Left ventricle myocardium inferior (tissue), 1 donor: ENCODE measurements at regions not wholly inside any gene's neighbourhood (a gene's known extent, or its start where the extent isn't known, plus 50 kb on each side); places are given as distances from the start of the nearest gene placed in this dataset.
A peak's percentile ranks its signal among the peaks of the same experiment; 100 is the strongest.

ENCODE experiments used
- DNase-seq: peaks from one replicate; pipeline ENCODE4 v3.0.0-alpha.2; 2020
- H3K27ac ChIP-seq: fragments of 200-600 bp; replicated peaks from 2 replicates; pipeline ENCODE4 v1.8.0; 2021
- H3K27me3 ChIP-seq: fragments of 200-600 bp; 2 replicates; pipeline ENCODE4 v1.8.0; 2021; ENCODE audit warnings: low read depth
- H3K36me3 ChIP-seq: fragments of 200-600 bp; 2 replicates; pipeline ENCODE4 v1.8.0; 2021
- H3K4me1 ChIP-seq: fragments of 200-600 bp; 2 replicates; pipeline ENCODE4 v1.8.0; 2021
- H3K4me3 ChIP-seq: fragments of 200-600 bp; 2 replicates; pipeline ENCODE4 v1.8.0; 2021; ENCODE audit warnings: mild to moderate bottlenecking, moderate library complexity
- H3K9me3 ChIP-seq: fragments of 200-600 bp; replicated peaks from 2 replicates; pipeline ENCODE4 v1.8.0; 2021
- intact Hi-C: fragments of 100-400 bp; cut with micrococcal nuclease; formaldehyde crosslinking; loops from one replicate; pipeline ENCODE4 v1.11.0; 2022
- TF ChIP-seq, protein P1 (sequence below): fragments of 200-600 bp; IDR thresholded peaks from 2 replicates; pipeline ENCODE4 v1.8.0; 2021; ENCODE audit warnings: antibody characterized with exemption, mild to moderate bottlenecking, borderline replicate concordance
- donor health status: DM: no; HTN: yes; CAD: no; lungs with severe emphysema.

DNA sequence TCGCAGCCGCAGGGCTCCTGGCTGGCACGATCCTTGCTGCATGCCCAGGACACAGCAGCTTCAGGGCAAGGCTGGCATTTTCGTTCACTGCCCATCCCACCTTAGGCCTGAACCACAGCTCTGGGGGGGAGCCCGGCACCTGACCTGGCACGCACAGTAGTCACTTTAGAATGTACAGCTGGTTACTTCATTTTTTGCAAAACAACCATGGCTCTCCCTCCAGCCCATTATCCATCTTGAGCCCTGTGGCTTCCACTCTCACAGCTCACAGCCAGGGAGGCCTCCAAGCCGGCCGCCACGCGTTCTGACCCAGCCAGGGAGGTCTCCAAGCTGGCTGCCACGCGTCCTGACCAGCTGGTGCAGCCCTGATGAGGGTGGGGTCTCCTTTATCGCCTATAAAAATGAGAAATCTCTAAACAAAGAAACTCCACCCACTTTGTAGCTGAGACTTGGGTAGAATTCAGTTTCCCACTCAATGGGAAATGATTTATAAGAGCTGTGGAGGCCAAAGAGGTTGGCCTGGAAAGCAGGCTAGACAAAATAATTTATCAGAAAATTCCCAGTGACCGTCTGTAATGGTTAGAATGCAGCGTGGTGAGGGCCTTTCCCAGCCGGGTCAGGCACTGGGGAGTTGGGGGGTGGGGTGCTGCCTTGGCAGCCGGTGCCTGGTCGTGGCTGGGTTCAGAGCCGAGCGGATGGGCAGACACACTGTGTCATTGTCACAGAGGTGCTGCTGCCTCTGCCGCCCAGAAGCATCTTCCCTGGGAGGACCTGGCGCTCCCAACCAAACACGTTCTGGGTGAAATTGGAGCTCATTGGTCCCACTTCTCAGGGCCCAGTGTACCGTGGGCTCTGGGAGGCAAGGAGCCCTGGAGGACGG, 54.6 kb upstream of the ACTRT2 start:
- H3K27me3 ChIP-seq, result peaks cover 51% of the 10 kb centered on the region
- intact Hi-C loops, result no loop called here
- no peak overlapping the region for H3K4me3 ChIP-seq
- no peaks in the 10 kb centered on the region for H3K36me3 ChIP-seq
- TF ChIP-seq, protein P1, sequence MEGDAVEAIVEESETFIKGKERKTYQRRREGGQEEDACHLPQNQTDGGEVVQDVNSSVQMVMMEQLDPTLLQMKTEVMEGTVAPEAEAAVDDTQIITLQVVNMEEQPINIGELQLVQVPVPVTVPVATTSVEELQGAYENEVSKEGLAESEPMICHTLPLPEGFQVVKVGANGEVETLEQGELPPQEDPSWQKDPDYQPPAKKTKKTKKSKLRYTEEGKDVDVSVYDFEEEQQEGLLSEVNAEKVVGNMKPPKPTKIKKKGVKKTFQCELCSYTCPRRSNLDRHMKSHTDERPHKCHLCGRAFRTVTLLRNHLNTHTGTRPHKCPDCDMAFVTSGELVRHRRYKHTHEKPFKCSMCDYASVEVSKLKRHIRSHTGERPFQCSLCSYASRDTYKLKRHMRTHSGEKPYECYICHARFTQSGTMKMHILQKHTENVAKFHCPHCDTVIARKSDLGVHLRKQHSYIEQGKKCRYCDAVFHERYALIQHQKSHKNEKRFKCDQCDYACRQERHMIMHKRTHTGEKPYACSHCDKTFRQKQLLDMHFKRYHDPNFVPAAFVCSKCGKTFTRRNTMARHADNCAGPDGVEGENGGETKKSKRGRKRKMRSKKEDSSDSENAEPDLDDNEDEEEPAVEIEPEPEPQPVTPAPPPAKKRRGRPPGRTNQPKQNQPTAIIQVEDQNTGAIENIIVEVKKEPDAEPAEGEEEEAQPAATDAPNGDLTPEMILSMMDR, result no peak
- H3K4me1 ChIP-seq, result no peaks in the 10 kb centered on the region
- H3K9me3 ChIP-seq, result no peaks in the 10 kb centered on the region
- H3K27ac ChIP-seq, result no peak overlapping the region
- peak; percentile 4 for DNase-seq

DNA sequence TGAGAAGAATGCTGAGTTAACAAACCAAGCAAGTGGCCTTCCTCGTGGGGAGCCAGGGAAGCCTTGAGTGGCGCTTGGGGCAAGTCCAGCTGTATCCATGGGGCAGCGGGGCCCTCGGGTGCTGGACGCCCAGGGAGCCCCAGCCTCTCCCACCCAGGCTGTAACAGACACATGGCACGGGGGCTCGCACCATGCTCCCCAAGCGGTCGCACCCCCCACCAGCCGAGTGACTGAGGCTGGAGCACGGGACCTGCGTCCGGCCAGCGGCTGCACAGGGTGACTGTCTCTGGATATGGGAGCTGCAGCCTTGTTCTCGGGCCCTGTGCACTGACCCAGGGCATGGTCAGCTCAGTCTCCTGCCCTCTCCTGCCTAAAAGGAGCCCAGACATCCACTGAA, 53.9 kb upstream of the ACTRT2 start:
- no peaks in the 10 kb centered on the region for H3K9me3 ChIP-seq
- TF ChIP-seq, protein P1, result no peak
- no peaks in the 10 kb centered on the region for H3K4me1 ChIP-seq
- no peaks in the 10 kb centered on the region for H3K36me3 ChIP-seq
- H3K27ac ChIP-seq, result no peak overlapping the region
- no peak overlapping the region for H3K4me3 ChIP-seq
- peak; percentile 5 for DNase-seq
- H3K27me3 ChIP-seq, result peaks cover 54% of the 10 kb centered on the region
- intact Hi-C loops, result no loop called here

DNA sequence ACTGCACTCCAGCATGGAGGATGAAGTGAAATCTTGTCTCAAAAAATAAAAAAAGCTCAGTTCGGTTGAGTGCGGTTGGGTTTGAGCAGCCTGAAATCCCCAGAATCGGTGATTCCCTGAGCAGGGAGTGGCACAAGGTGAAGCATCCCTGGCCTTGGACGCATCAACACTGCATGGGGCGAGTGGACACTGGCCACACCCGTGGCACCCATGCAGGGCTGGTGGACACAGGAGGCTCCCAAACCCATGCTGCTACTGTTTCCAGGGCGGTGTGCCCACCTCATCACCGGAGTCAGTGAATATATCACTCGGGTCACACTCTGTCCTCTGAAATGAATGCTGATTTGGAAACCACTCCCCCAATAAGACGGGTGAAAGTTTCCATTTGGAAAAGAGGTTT, 53.4 kb upstream of the ACTRT2 start:
- Histone ChIP-seq H3K4me3 (no peak overlapping the region), H3K27me3 (peaks cover 54% of the 10 kb centered on the region), H3K27ac (no peak overlapping the region), H3K4me1 (no peaks in the 10 kb centered on the region), H3K36me3 (no peaks in the 10 kb centered on the region), H3K9me3 (no peaks in the 10 kb centered on the region)
- TF ChIP-seq, protein P1, result no peak
- intact Hi-C loops, result no loop called here
- DNase-seq, result no peak

DNA sequence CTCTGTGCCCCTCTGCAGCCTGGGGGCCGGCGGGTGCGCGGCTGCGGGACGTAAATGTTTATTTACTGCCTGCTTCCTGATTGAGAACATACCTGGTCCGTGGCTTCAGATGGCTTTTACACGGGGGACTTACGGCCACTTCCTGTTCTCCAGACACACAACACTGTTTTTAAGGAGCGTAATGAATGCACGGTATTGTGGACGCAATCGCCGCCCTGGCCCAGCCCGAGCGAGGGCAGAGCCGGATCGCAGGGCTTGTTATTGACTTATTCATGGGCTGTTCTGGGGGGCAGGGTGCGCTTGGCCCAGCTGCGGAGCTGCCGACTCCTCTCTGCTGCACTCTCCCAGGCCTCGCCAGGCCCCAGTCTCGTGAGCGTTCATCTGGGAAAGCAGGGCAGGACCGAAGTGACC, 52.8 kb upstream of the ACTRT2 start:
- H3K36me3 ChIP-seq, result no peaks in the 10 kb centered on the region
- TF ChIP-seq, protein P1, result no peak
- no peaks in the 10 kb centered on the region for H3K4me1 ChIP-seq
- DNase-seq, result no peak
- H3K27ac ChIP-seq, result no peak overlapping the region
- no peaks in the 10 kb centered on the region for H3K9me3 ChIP-seq
- H3K27me3 ChIP-seq, result peaks cover 55% of the 10 kb centered on the region
- intact Hi-C loops, result no loop called here
- H3K4me3 ChIP-seq, result no peak overlapping the region

DNA sequence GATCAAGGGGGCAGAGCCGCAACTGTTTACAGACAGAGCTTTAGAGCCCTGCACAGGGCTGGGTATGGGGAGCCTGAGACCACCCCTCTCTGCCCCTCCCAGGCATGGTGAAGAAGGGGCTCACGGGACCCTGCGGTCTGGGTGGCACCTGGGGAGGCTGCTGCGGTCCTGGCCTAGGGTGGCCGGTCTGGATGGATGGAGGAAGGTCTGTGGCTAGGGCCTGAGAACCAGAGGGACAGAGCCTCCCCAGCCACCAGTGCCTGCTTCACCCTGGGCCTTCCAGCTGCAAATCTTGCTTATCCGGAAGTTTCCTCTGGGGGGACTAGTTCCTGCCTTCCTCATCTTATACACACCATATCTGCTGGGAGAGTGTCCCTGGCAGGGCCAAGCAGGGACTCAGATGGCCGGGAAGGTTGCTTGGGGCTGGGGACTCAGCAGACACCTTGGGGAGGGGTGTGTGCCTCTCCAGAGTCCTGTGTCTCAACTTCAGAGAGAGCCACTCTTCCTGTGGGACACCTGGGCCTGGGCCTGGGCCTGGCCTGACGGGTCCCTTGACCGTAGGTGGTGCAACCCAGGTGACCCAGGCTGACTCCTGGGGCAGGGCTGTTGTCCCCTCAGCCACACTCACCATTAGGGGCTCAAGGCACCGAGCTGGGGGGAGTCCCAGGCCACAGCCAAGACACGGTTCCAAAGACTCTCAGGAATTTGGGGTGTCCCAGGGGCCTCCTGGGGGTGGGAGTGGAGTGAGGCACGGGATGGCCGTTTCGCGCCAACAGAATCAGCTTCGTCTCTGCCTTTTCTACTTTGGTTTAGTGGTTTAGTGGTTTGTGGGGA, 52.0 kb upstream of the ACTRT2 start:
- TF ChIP-seq, protein P1, result no peak
- no peak overlapping the region for H3K27ac ChIP-seq
- H3K4me1 ChIP-seq, result no peaks in the 10 kb centered on the region
- peaks cover 61% of the 10 kb centered on the region for H3K27me3 ChIP-seq
- intact Hi-C loops, result no loop called here
- no peaks in the 10 kb centered on the region for H3K36me3 ChIP-seq
- no peaks in the 10 kb centered on the region for H3K9me3 ChIP-seq
- no peak overlapping the region for H3K4me3 ChIP-seq
- no peak for DNase-seq
